ENCODE measurements at regions not wholly inside any gene's neighbourhood (a gene's known extent, or its start where the extent isn't known, plus 50 kb on each side); places are given as distances from the start of the nearest gene placed in this dataset.
A peak's percentile ranks its signal among the peaks of the same experiment; 100 is the strongest.

DNA sequence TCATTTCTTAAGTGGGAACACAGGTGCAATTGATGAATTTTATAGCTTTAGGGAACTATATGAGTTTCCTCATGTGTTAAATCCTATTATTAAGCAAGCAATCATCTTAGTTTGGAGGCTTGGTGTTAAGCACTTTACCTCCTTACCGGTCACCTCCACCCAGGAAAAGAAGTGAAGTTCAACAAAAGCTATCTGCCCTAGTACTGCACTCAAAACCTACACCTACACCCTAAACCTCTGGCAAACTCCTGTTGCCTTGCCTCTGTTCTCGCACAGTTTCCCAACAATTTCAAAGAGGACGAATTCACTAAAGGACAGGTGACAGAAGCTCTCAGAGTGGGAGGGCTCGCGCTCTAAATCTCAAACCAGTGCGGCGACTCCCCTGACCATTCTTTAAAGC, 85.7 kb upstream of the TENT5D start:
- DNase-seq, result no peak
- Histone ChIP-seq H4K91ac (ENCODE audit: low read depth, low read length) (no peak overlapping the region), H3K27me3 (ENCODE audit: insufficient read depth, low read length) (no peaks in the 10 kb centered on the region), H4K8ac (ENCODE audit: low read depth, low read length) (no peak overlapping the region), H3K23ac (ENCODE audit: low read length) (no peak overlapping the region), H2BK120ac (ENCODE audit: insufficient read depth, low read length, poor library complexity) (no peak overlapping the region), H3K4me1 (ENCODE audit: control insufficient read depth in 1 of 2, insufficient read depth in 2 of 2, low read length in 2 of 2) (no peaks in the 10 kb centered on the region), H3K79me1 (ENCODE audit: low read length) (peaks cover 2% of the 10 kb centered on the region), H3K4ac (ENCODE audit: low read depth, low read length) (no peak overlapping the region), H3K9ac (ENCODE audit: low read length) (no peak overlapping the region), H3K18ac (ENCODE audit: low read length) (no peak overlapping the region), H3K4me3 (ENCODE audit: low read depth, low read length) (no peak overlapping the region), H2BK5ac (ENCODE audit: low read depth, low read length, poor library complexity) (no peak overlapping the region), H2AK5ac (ENCODE audit: low read length) (no peak overlapping the region), H3K4me2 (ENCODE audit: low read length) (peak overlapping the region; percentile 82), H2AFZ (ENCODE audit: insufficient read depth, low read length, poor library complexity) (peak overlapping the region; percentile 93), H3K9me3 (ENCODE audit: insufficient read depth, low read depth, low read length) (no peaks in the 10 kb centered on the region), H3K36me3 (ENCODE audit: control insufficient read depth in 1 of 2, insufficient read depth in 2 of 2, low read length in 2 of 2) (no peaks in the 10 kb centered on the region), H3K27ac (ENCODE audit: low read depth, low read length) (no peak overlapping the region), H2BK12ac (ENCODE audit: low read length) (no peak overlapping the region), H4K12ac (ENCODE audit: low read depth, low read length) (no peak overlapping the region), H3K14ac (ENCODE audit: low read length) (no peak overlapping the region), H3K79me2 (ENCODE audit: control insufficient read depth, insufficient read depth, low read length, poor library complexity) (peaks cover 1% of the 10 kb centered on the region)
- no CpG with 5 or more reads among the region's 7 CpGs for WGBS (ENCODE audit: extremely low coverage, insufficient coverage, insufficient read length)

DNA sequence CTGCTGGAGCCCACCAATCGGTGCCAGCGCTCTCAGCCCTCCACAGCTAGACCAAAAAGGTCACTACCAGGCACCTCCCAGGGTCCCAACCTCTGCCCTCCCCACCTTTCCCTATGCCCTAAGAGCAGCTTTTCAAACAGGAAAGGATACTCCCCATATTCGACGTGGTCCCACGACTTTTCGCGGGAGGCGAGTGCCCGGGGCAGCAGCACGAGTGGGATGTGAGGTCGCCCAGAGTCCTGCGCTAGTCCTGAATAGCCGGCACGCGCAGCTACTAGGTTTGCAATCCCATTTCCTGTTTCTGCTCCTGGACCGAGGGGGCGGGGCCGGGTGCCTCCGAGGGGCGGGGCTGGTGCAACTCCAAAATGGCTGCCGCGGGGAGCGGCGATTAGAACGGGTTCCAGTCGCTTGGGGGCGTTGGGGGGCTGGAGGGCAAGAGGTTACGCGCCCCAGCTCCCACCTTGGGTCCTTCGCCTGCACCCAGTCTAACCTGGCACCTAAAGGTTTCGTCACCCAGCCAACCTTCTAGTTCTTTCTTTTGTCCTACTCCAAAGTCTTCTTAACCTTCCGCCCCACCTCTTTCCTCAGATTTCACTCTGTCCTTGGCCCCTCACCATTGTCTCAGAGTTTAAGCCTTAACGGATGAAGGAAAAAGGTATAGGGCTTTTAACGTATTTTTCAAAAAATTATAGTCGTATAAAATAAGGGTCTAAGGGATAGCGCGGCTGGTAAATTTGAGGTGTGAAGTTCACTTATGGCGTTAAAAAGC, 85.0 kb upstream of the TENT5D start:
- no peak overlapping the region for H2BK5ac ChIP-seq (ENCODE audit: low read depth, low read length, poor library complexity)
- peak overlapping the region; percentile 93 for H2AFZ ChIP-seq (ENCODE audit: insufficient read depth, low read length, poor library complexity)
- H3K27me3 ChIP-seq (ENCODE audit: insufficient read depth, low read length), result no peaks in the 10 kb centered on the region
- H4K12ac ChIP-seq (ENCODE audit: low read depth, low read length), result peak overlapping the region; percentile 75
- no peaks in the 10 kb centered on the region for H3K4me1 ChIP-seq (ENCODE audit: control insufficient read depth in 1 of 2, insufficient read depth in 2 of 2, low read length in 2 of 2)
- peaks cover 2% of the 10 kb centered on the region for H3K79me1 ChIP-seq (ENCODE audit: low read length)
- no peak overlapping the region for H3K23ac ChIP-seq (ENCODE audit: low read length)
- peak overlapping the region; percentile 76 for H3K4me3 ChIP-seq (ENCODE audit: low read depth, low read length)
- WGBS (ENCODE audit: extremely low coverage, insufficient coverage, insufficient read length), result no CpG with 5 or more reads among the region's 38 CpGs
- H3K9me3 ChIP-seq (ENCODE audit: insufficient read depth, low read depth, low read length), result no peaks in the 10 kb centered on the region
- H3K14ac ChIP-seq (ENCODE audit: low read length), result peak overlapping the region; percentile 61
- peak overlapping the region; percentile 13 for H2BK12ac ChIP-seq (ENCODE audit: low read length)
- H4K91ac ChIP-seq (ENCODE audit: low read depth, low read length), result peak overlapping the region; percentile 87
- no peak overlapping the region for H2AK5ac ChIP-seq (ENCODE audit: low read length)
- peak overlapping the region; percentile 82 for H3K4me2 ChIP-seq (ENCODE audit: low read length)
- peak overlapping the region; percentile 65 for H3K18ac ChIP-seq (ENCODE audit: low read length)
- peak overlapping the region; percentile 95 for H4K8ac ChIP-seq (ENCODE audit: low read depth, low read length)
- no peak overlapping the region for H3K4ac ChIP-seq (ENCODE audit: low read depth, low read length)
- peak overlapping the region; percentile 53 for H3K9ac ChIP-seq (ENCODE audit: low read length)
- H3K36me3 ChIP-seq (ENCODE audit: control insufficient read depth in 1 of 2, insufficient read depth in 2 of 2, low read length in 2 of 2), result no peaks in the 10 kb centered on the region
- DNase-seq, result no peak
- H3K27ac ChIP-seq (ENCODE audit: low read depth, low read length), result no peak overlapping the region
- peaks cover 1% of the 10 kb centered on the region for H3K79me2 ChIP-seq (ENCODE audit: control insufficient read depth, insufficient read depth, low read length, poor library complexity)
- peak overlapping the region; percentile 72 for H2BK120ac ChIP-seq (ENCODE audit: insufficient read depth, low read length, poor library complexity)

DNA sequence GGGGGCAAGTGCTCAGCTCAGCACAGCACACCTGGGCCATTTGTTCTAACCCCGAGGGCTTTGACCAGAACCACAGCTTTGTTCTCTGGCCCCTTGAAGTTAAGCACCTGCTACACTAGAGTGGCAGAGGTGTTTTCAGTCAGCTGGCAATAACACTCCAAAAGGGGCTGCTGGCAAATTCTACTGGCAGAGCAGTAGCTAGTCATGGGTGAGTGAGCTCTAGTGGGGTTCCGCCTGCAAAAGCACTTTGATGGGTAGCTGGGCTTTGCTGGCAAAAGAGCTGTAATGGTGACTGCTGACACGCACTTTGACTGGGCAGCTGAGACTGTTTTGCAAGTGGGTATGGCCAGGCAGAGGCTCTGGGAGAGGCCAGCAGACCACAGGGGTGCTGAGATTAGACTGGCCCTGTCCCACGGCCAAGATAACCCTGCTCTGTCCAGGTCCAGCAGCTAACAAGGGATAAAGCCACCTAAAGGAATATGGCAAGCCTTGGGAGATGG, 65.2 kb upstream of the TENT5D start:
- no peak overlapping the region for H2BK12ac ChIP-seq (ENCODE audit: low read length)
- no peak overlapping the region for H3K18ac ChIP-seq (ENCODE audit: low read length)
- H2AK5ac ChIP-seq (ENCODE audit: low read length), result no peak overlapping the region
- H3K79me2 ChIP-seq (ENCODE audit: control insufficient read depth, insufficient read depth, low read length, poor library complexity), result no peaks in the 10 kb centered on the region
- no CpG with 5 or more reads among the region's 4 CpGs for WGBS (ENCODE audit: extremely low coverage, insufficient coverage, insufficient read length)
- no peaks in the 10 kb centered on the region for H3K79me1 ChIP-seq (ENCODE audit: low read length)
- no peak overlapping the region for H2BK120ac ChIP-seq (ENCODE audit: insufficient read depth, low read length, poor library complexity)
- H3K9me3 ChIP-seq (ENCODE audit: insufficient read depth, low read depth, low read length), result no peaks in the 10 kb centered on the region
- no peak for DNase-seq
- no peak overlapping the region for H2AFZ ChIP-seq (ENCODE audit: insufficient read depth, low read length, poor library complexity)
- H4K91ac ChIP-seq (ENCODE audit: low read depth, low read length), result no peak overlapping the region
- H3K23ac ChIP-seq (ENCODE audit: low read length), result no peak overlapping the region
- H3K9ac ChIP-seq (ENCODE audit: low read length), result no peak overlapping the region
- H3K4ac ChIP-seq (ENCODE audit: low read depth, low read length), result no peak overlapping the region
- H2BK5ac ChIP-seq (ENCODE audit: low read depth, low read length, poor library complexity), result no peak overlapping the region
- no peaks in the 10 kb centered on the region for H3K4me1 ChIP-seq (ENCODE audit: control insufficient read depth in 1 of 2, insufficient read depth in 2 of 2, low read length in 2 of 2)
- H3K14ac ChIP-seq (ENCODE audit: low read length), result no peak overlapping the region
- H3K36me3 ChIP-seq (ENCODE audit: control insufficient read depth in 1 of 2, insufficient read depth in 2 of 2, low read length in 2 of 2), result no peaks in the 10 kb centered on the region
- no peak overlapping the region for H3K4me2 ChIP-seq (ENCODE audit: low read length)
- no peak overlapping the region for H3K4me3 ChIP-seq (ENCODE audit: low read depth, low read length)
- H3K27me3 ChIP-seq (ENCODE audit: insufficient read depth, low read length), result no peaks in the 10 kb centered on the region
- no peak overlapping the region for H3K27ac ChIP-seq (ENCODE audit: low read depth, low read length)
- H4K8ac ChIP-seq (ENCODE audit: low read depth, low read length), result no peak overlapping the region
- no peak overlapping the region for H4K12ac ChIP-seq (ENCODE audit: low read depth, low read length)
